ENCODE measurements at regions not wholly inside any gene's neighbourhood (a gene's known extent, or its start where the extent isn't known, plus 50 kb on each side); places are given as distances from the start of the nearest gene placed in this dataset.

GRCh38 chr14:95409477-95410272 is 90.0 kb upstream of the CLMN start:
- no peak for DNase-seq

DNA sequence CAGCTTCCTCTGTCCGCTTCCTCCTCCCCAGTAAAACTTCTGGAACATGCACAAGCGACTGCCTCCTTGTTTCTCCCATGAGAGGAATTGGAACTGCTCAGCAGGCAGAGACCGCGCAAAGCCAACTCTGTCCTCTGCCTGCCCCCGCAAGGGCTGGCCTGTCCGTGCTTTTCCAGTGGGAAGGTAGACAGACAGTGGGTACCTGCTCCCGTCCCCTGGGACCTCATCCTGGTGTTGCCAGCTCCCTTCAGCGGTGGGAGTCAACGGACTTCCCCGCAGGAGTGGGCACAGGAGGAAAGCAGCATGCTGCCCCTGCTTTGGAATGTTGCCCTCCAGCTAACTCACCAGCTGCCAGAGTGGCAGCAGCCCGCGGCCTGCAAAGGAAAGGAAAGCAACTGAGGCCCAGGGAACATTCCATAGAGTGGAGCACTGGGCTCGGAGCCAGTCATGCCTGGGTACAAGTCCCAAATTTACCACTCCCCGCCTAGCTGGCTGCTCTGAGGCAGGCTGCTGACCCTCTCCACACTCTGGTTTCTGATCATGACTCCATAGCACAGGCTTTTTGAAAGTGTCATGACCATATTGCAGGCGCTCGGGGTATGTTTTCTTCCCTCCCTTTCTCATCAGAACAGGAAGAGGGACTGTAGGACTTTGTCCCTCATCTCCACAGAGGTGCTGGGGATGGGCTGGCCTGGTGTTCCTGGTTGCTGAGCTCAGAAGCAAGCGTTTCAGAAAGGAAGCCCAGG is 89.2 kb upstream of the CLMN start:
- DNase-seq = no peak

DNA sequence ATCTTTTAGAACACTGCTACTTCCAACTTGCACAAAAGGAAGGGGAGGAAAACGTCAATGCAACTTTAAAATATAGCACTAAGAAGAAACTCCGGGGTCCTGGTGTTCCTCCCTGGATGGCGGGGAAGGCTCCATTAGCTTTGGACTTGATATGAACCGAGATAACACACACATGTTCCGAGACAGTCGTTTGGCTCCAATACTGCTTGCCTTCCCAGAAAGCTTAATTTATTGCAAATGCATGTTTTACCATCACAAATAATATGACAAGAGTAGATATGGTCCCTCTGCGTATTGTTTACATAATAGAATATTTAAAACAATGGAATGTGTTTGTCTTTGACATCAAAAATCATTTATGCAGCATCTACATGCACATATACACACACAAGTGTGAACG is 87.6 kb upstream of the CLMN start:
- DNase-seq = no peak

DNA sequence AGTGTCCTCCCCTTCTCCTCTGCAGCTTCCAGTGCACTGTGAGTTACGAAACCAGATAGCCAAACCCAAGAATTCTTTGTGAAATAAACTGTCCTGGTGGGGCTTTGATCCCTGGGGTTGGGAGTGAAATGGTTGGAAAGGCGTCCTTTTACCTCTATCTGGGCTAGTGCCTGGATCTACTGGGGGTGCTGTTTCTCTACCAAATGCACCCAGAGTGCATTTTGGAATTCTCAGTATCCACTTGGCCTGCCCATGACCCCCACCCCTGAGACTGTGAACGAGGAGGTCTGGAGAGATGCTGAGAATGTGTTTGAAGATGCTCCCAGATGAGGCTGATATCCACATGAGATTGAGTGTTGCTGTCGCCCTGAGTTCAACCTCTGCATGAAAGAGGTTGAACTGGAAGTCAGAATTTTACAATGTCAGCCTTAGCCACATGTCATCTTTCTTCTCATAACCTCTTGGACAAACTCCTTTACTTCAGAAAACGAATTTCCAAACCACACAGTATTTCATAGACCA is 87.1 kb upstream of the CLMN start:
- DNase-seq = no peak

DNA sequence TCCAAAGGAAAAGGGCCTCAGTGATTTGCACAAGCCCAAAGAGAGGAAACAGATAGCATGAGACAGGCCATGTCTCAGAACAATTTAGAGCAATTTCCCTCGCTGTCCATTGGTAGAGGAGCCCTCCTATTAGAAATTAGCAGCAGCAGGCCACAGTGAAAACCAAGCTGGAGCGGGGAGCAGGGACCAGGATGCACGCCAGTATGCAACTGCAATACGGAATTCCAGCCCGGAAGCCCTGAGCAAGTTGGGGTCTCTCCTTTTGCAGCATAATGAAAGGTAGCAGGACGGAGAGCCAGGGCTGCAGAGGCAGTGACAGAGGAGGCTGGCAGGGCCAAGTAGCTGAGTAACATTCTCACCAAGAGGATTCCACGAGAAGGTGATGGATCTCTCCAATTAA is 84.9 kb upstream of the CLMN start:
- no peak for DNase-seq

DNA sequence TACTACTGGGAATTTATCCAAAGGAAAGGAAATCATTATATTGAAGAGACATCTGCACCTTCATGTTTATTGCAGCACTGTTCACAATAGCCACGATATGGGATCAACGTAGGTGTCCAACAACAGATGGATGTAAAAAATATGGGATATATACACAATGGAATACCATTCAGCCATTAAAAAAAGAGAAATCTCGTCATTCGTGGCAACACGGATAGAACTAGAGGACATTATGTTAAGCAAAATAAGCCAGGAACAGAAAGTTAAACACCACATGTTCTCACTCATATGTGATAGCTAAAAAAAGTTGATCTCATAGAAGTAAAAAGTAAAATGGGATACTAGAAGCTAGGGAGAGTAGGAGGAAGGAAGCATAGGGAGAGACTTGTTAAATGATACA is 82.9 kb upstream of the CLMN start:
- no peak for DNase-seq

DNA sequence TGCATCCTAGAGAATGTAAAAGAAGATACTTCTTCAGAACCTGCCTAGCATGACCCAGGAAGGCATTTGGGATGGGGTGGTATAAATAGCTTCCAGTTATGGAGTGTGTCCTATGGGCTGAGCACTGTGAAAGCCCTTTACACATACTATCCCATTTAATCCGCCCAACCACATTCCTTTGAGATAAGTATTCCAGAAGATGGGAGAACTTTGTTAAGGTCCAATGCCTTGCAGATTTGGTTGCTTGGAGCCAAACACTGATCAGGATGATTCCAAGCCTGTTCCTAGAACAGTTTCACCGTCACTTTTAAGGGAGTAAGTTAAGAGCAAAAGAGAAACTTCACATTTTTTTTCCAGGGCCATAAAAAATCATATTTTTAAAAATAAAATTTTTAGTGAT is 82.5 kb upstream of the CLMN start:
- DNase-seq = no peak

DNA sequence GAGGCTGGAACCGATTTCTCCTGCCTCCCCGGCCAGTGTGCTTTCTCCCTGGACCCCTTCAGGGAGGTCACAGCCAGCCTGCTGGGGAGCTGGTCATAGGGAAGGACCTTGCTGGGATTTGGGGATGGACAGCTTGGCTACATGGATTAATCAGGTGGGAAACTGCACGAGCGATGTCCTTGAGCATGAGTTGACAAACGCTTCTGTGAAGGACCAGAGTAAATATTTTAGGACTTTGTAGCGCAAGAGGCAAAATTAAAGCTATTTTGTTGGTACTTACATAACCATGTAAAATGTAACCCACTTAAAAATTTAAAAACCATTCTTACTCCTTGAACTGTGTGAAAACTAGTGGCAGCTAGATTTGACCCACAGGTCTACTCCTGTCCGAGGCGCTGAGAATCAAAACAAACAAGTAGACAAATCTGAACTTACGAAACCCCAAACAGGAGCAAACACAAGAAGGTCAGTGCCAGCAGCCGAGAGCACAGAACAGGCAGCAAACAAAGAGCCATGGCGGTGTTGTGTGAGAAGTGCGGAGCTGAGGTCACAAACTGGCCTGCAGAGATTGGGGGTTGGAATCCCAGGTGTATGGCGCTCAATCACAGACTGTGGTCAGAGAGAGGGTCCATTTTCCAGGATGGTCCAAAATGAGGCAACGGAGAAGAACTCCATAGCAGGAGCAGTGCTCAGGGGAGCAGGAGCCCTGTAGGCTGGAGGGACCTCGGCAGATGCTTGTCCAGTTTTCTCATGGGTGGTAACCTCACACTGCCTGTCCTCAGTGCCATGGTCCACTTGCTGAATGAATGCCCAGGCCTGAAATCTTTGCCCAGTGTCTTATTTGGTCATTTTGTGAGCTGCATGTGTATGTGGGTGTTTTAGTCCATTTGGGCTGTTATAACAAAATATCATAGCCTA is 79.2 kb upstream of the CLMN start:
- no peak for DNase-seq

DNA sequence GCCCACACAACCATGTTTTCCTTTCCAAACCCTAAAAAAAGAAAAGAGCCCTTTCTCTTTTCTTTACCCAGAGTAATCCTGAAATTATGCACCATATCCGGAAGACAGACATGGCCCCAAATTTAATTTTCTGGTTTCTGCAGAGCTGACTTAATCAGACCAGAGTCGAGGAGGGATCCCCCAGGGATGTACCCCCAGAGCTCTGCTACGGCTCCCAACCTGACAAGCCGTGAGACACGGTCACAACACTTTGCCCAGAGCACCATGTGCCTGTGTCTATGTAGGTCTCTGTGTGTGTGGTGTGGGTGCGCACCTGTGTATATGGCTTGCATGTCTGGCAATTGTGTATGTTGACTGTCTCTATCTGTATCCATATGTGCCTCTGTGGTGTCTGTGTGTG is 77.6 kb upstream of the CLMN start:
- DNase-seq = no peak

DNA sequence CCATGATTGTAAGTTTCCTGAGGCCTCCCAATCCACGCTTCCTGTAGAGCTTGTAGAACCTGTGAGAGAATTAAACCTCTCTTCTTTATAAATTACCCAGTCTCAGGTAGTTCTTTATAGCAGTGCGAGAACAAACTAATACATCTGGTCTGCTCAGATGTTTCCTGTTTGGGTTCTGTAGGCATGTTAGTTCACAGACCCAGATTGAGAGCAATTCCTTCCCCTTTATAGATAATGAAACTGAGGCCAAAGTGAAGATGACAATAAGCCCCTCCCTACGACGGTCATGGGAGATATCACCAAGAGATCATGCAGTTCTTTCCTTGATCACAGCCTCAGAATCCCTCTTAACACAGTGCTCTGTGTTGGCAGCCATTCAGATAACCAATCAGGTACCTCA is 76.5 kb upstream of the CLMN start:
- no peak for DNase-seq

- DNase-seq = no peak
Measured at GRCh38 chr14:95395098-95395737, 75.5 kb upstream of the CLMN start.

GRCh38 chr14:95394297-95395097 is 74.8 kb upstream of the CLMN start:
- DNase-seq = no peak

DNA sequence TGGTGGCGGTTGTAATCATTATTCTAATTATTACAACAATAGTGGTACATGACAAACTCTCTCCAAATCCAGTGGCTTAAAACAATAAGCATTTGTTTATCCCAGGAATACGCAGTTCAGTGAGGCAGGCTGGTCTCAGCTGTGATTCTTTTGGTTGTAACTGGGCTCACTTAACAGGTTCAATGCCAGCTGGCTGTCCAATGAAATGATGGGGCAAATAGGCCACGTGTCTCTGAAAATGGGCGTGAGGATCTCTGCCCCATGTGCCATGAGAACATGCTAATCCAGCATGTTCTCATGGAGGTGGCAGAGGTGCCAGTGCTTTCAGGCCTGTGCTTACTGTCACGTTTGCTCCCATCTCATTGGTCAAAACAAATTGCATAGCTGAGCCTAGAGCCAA is 73.1 kb upstream of the CLMN start:
- no peak for DNase-seq

- no peak for DNase-seq
Measured at GRCh38 chr14:95391331-95391730, 71.6 kb upstream of the CLMN start.

DNA sequence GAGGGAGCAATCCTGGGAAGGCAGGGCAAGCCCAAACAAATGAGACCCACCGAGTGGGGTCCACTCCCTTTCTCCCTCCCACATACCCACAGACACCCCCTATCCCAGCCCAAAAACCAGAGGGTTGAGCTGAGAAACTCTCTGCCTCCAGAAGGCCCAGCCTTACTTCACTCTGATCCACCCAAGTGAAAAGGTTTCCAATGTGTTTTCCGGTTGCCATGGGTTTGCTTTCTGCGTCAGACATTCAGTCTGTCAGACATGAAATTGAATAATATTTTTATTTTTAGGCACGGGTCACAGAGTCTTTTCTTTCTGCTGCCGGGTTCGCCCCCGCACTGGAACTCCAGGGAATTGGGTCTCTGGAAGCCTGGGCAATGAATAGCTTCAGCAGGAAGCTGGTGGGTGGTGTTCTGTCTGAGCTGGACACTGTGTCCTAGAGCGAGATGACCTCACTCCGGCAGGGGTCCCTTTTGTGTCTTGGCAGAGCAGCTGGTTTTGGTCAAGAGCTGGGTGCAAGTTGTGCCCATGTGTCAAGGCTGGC is 69.8 kb upstream of the CLMN start:
- DNase-seq = no peak

- DNase-seq = no peak
Measured at GRCh38 chr14:95388699-95389098, 69.0 kb upstream of the CLMN start.

DNA sequence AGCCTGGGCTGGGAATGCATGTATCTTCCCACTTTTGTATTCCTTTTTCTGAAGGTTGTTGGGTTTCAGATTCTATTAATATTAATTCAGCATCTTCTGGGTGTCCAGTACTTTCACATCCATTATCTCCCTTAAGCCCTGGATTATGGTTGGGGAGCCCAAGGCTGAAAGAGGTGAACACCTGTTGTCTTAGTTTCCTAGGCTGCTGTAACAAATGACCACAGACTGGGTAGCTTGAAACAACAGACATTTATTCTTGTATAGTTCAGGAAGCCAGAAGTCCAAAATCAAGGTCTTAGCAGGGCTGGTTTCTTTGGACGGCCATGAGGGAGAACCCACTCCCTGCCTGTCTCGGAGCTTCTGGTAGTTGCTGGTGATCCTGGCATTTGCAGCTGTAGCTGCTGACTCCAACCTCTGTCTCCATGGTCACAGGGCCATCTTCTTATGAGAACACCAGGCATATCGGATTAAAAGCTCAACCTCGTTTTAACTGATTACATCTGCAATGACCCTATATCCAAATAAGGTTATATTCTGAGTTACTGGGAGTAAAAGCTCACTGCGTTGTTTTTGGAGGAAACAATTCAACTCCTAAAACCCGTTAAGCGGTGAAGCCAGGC is 68.2 kb upstream of the CLMN start:
- no peak for DNase-seq

DNA sequence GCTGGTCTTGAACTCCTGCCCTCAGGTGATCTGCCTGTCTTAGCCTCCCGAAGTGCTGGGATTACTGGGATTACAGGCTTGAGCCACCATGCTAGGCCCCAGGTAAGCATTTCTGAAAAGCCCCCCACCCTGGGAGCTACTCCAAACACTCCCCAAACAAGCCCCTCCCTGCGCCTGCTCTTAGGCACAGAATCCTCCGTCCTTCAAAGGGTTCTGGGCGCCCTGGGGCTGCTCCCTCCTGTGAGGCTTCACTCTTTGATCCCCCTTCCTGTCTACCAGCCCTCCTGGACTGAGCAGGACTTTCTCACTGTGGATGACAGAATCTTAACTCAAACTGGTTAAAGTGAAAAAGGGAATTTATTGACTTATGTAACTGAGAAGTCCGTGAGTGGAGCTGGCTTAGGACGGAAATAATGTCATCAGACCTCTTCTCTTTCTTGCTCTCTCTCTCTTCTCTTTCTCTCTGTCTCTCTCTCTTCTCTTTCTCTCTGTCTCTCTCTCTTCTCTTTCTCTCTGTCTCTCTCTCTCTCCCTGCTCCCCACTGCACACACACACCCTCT is 66.9 kb upstream of the CLMN start:
- DNase-seq = no peak

- DNase-seq = no peak
Measured at GRCh38 chr14:95385701-95386100, 66.0 kb upstream of the CLMN start.

DNA sequence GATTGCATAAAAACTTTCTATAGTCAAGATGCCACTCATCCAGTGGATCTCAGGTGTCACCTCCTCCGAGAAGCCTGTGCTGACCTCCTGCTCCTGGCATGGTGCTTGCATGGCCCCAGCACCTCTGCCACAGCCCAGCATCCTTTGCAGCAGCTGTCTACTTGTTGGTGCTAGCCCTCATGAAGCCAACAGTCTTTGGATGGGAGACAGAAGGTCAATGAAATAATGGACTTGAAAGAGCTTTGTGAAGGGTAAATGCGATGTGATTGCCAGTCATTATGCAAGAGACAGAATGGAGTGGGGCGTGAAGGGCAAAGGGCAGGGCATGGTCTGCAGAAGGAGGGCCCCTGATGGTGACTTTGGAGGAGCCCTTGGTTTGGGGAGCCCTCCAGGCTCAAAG is 63.0 kb upstream of the CLMN start:
- no peak for DNase-seq

GRCh38 chr14:95381726-95382125 is 62.0 kb upstream of the CLMN start:
- DNase-seq = no peak

Measured in activated CD4-positive, alpha-beta T cell treated with anti-CD3 and anti-CD28 coated beads for 4 hours (primary cell).